Mesenchymal stem cell (in vitro differentiated cells and primary cell): ENCODE measurements at regions not wholly inside any gene's neighbourhood (a gene's known extent, or its start where the extent isn't known, plus 50 kb on each side); places are given as distances from the start of the nearest gene placed in this dataset.

Experiments
- DNase-seq: peaks from one replicate; pipeline ENCODE4 v3.0.0-alpha.2; 2013
- H2AFZ ChIP-seq: one replicate; pipeline ENCODE4 v1.6.1; 2013; ENCODE audit warnings: low read depth, mild to moderate bottlenecking, control low read depth, inconsistent platforms, low read length, moderate library complexity
- H2AK5ac ChIP-seq: 2 replicates; pipeline ENCODE4 v1.6.1; 2013; ENCODE audit warnings: low read length, moderate library complexity, mild to moderate bottlenecking, inconsistent platforms; ENCODE audit not compliant: severe bottlenecking
- H2BK120ac ChIP-seq: one replicate; pipeline ENCODE4 v1.6.1; 2013; ENCODE audit warnings: low read depth, mild to moderate bottlenecking, inconsistent platforms, low read length, moderate library complexity
- H2BK12ac ChIP-seq, 2 experiments: one replicate each; pipeline ENCODE4 v1.6.1; 2013; ENCODE audit warnings: inconsistent platforms in 2 of 2, low read length in 2 of 2, mild to moderate bottlenecking in 2 of 2, moderate library complexity in 2 of 2, control low read depth in 1 of 2
- H2BK15ac ChIP-seq: one replicate; pipeline ENCODE4 v1.6.1; 2013; ENCODE audit warnings: mild to moderate bottlenecking, low read depth, inconsistent platforms; ENCODE audit not compliant: poor library complexity, severe bottlenecking
- H2BK5ac ChIP-seq: 2 replicates; pipeline ENCODE4 v1.6.1; 2013; ENCODE audit warnings: low read depth, mild to moderate bottlenecking, low read length, control low read depth, inconsistent platforms; ENCODE audit not compliant: poor library complexity, severe bottlenecking
- H3K14ac ChIP-seq, 2 experiments: one replicate each; pipeline ENCODE4 v1.6.1; 2013; ENCODE audit warnings: inconsistent platforms in 2 of 2, low read length in 2 of 2, control low read depth in 1 of 2, mild to moderate bottlenecking in 1 of 2, moderate library complexity in 1 of 2
- H3K18ac ChIP-seq, 2 experiments: one replicate each; pipeline ENCODE4 v1.6.1; 2013; ENCODE audit warnings: inconsistent platforms in 2 of 2, low read length in 2 of 2, control low read depth in 1 of 2, low read depth in 1 of 2, mild to moderate bottlenecking in 1 of 2
- H3K23ac ChIP-seq, 2 experiments: one replicate each; pipeline ENCODE4 v1.6.1; 2013; ENCODE audit warnings: inconsistent platforms in 2 of 2, low read length in 2 of 2, mild to moderate bottlenecking in 2 of 2, moderate library complexity in 2 of 2, control low read depth in 1 of 2
- H3K27ac ChIP-seq: 2 replicates; pipeline ENCODE4 v1.5.1; 2013; ENCODE audit warnings: mild to moderate bottlenecking, moderate library complexity, low read length, control low read depth, inconsistent platforms; ENCODE audit not compliant: poor library complexity, severe bottlenecking
- H3K27me3 ChIP-seq, 2 experiments: 2 replicates each; pipeline versions ENCODE4 v1.6.1 to v1.7.0; 2013; ENCODE audit warnings: low read length in 2 of 2, mild to moderate bottlenecking in 2 of 2, moderate library complexity in 2 of 2, control low read depth in 1 of 2, inconsistent platforms in 1 of 2; ENCODE audit not compliant: control insufficient read depth in 1 of 2, insufficient read depth in 1 of 2
- H3K36me3 ChIP-seq, 2 experiments: 2 replicates each; pipeline versions ENCODE4 v1.6.1 to v1.7.0; 2013; ENCODE audit warnings: low read length in 2 of 2, control low read depth in 1 of 2, inconsistent platforms in 1 of 2, low read depth in 1 of 2, mild to moderate bottlenecking in 1 of 2; ENCODE audit not compliant: insufficient read depth in 2 of 2, control insufficient read depth in 1 of 2
- H3K4ac ChIP-seq, 2 experiments: one replicate each; pipeline ENCODE4 v1.6.1; 2013; ENCODE audit warnings: inconsistent platforms in 2 of 2, low read length in 2 of 2, mild to moderate bottlenecking in 2 of 2, moderate library complexity in 2 of 2, control low read depth in 1 of 2, low read depth in 1 of 2
- H3K4me1 ChIP-seq: 2 replicates; pipeline ENCODE4 v1.6.1; 2013; ENCODE audit warnings: low read depth, low read length, control low read depth; ENCODE audit not compliant: control insufficient read depth, insufficient read depth
- H3K4me2 ChIP-seq: 2 replicates; pipeline ENCODE4 v1.6.1; 2013; ENCODE audit warnings: low read length, mild to moderate bottlenecking, inconsistent platforms; ENCODE audit not compliant: poor library complexity, severe bottlenecking
- H3K4me3 ChIP-seq, 2 experiments: 2 replicates each; pipeline versions ENCODE4 v1.5.1 to v1.7.0; 2013; ENCODE audit warnings: low read length in 2 of 2, mild to moderate bottlenecking in 2 of 2, control low read depth in 1 of 2, low read depth in 1 of 2; ENCODE audit not compliant: insufficient read depth in 1 of 2
- H3K79me1 ChIP-seq: replicated peaks from 2 replicates; pipeline ENCODE4 v1.6.1; 2013; ENCODE audit warnings: mild to moderate bottlenecking, control low read depth, low read length, inconsistent platforms; ENCODE audit not compliant: poor library complexity, severe bottlenecking
- H3K9ac ChIP-seq: 2 replicates; pipeline ENCODE4 v1.7.0; 2013; ENCODE audit warnings: mild to moderate bottlenecking, low read length, moderate library complexity
- H3K9me3 ChIP-seq: 2 replicates; pipeline ENCODE4 v1.7.0; 2013; ENCODE audit warnings: mild to moderate bottlenecking, low read length; ENCODE audit not compliant: control insufficient read depth
- H4K8ac ChIP-seq: one replicate; pipeline ENCODE4 v1.6.1; 2013; ENCODE audit warnings: inconsistent platforms, mild to moderate bottlenecking, low read length, moderate library complexity
- H4K91ac ChIP-seq: one replicate; pipeline ENCODE4 v1.6.1; 2013; ENCODE audit warnings: mild to moderate bottlenecking, low read length, inconsistent platforms
- WGBS: methylation state at CpG from one replicate; pipeline ENCODE4 v1.1.7; 2013; ENCODE audit warnings: mixed read lengths; 5-methylcytosine and 5-hydroxymethylcytosine counted together

GRCh38 chr22:49321477-49322055, 506.1 kb downstream of the BRD1 start:
- Histone ChIP-seq H3K9me3 (peaks cover 2% of the 10 kb centered on the region), H3K4me1 (no peaks in the 10 kb centered on the region), H4K8ac (no peak overlapping the region), H3K36me3 (no peaks in the 10 kb centered on the region), H2AK5ac (no peak overlapping the region), H2BK12ac (no peak overlapping the region), H3K4me3 (no peak overlapping the region), H2AFZ (no peak overlapping the region), H3K18ac (no peak overlapping the region), H4K91ac (no peak overlapping the region), H2BK5ac (no peak overlapping the region), H3K4ac (no peak overlapping the region), H2BK120ac (no peak overlapping the region), H3K27ac (no peak overlapping the region), H2BK15ac (peak overlapping the region; percentile 6), H3K27me3 (peaks cover 0 to 3% of the 10 kb centered on the region in 2 experiments), H3K14ac (no peak overlapping the region), H3K23ac (no peak overlapping the region), H3K9ac (no peak overlapping the region), H3K79me1 (no peaks in the 10 kb centered on the region), H3K4me2 (no peak overlapping the region)
- 84% methylated on average over 33 of the region's 33 CpGs for WGBS
- DNase-seq = no peak

DNA sequence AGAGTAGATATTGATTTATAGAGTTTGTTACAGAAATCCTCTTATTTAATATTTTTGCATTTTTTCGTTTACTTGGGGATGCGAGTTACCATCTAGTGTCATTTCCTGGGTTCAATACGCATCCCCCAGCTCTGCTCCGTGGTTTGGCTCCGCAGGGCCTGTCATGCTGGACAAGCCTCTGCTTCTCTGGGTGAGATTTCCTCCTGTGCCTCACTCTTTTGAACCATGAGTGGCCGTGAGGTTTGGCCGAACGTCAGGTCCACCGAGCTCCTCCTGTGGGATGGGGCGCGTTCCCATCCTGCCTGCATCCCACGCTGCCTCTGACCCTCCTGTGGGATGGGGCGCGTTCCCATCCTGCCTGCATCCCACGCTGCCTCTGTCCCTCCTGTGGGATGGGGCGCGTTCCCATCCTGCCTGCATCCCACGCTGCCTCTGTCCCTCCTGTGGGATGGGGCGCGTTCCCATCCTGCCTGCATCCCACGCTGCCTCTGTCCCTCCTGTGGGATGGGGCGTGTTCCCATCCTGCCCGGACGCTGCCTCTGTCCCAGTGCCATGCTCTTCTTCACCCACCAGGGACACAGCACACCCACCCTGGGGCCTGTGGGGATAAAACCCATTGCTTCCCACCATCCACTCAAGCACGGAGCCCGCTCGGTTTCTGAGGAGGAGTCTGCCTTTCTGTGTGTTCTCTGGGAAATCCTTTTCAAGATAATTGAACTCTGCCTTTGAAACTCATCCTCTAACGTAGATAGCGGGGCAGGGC, 506.8 kb downstream of the BRD1 start:
- no peaks in the 10 kb centered on the region for H3K36me3 ChIP-seq
- H3K9me3 ChIP-seq = no peaks in the 10 kb centered on the region
- H3K4me2 ChIP-seq = no peak overlapping the region
- no peak overlapping the region for H2AFZ ChIP-seq
- DNase-seq = no peak
- no peak overlapping the region for H3K4me3 ChIP-seq
- no peak overlapping the region for H3K4ac ChIP-seq
- no peak overlapping the region for H3K9ac ChIP-seq
- peaks cover 0 to 3% of the 10 kb centered on the region in 2 experiments for H3K27me3 ChIP-seq
- no peak overlapping the region for H2BK12ac ChIP-seq
- no peak overlapping the region for H3K18ac ChIP-seq
- no peak overlapping the region for H3K14ac ChIP-seq
- H2AK5ac ChIP-seq = no peak overlapping the region
- no peaks in the 10 kb centered on the region for H3K79me1 ChIP-seq
- 90% methylated on average over 27 of the region's 29 CpGs for WGBS
- no peak overlapping the region for H2BK15ac ChIP-seq
- H3K23ac ChIP-seq = no peak overlapping the region
- no peak overlapping the region for H2BK120ac ChIP-seq
- H3K4me1 ChIP-seq = no peaks in the 10 kb centered on the region
- H3K27ac ChIP-seq = no peak overlapping the region
- no peak overlapping the region for H2BK5ac ChIP-seq
- no peak overlapping the region for H4K8ac ChIP-seq
- H4K91ac ChIP-seq = no peak overlapping the region

DNA sequence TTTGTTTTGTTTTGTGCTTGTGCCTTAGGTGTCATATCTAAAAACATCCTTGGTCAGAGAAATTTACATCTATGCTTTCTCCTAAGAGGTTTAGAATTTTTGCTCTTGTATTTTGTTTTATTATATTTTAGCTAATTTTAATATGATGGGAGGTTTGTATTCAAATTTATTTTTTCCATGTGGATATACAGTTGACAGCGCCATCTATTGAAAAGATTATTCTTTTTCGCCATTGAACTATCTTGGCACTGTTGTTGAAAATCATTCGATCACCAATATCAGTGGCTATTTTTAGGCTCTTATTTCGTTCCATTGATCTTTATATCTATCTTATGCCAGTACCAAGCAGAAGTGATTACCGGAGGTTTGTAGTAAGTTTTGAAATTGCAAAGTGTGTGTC, 510.3 kb downstream of the BRD1 start:
- Histone ChIP-seq H3K14ac (no peak overlapping the region), H3K4me3 (no peak overlapping the region), H3K18ac (no peak overlapping the region), H2BK5ac (no peak overlapping the region), H3K4me2 (no peak overlapping the region), H3K36me3 (no peaks in the 10 kb centered on the region), H3K23ac (no peak overlapping the region), H3K9ac (no peak overlapping the region), H3K9me3 (no peaks in the 10 kb centered on the region), H3K79me1 (no peaks in the 10 kb centered on the region), H3K27me3 (peaks cover 0 to 5% of the 10 kb centered on the region in 2 experiments), H4K91ac (no peak overlapping the region), H2BK12ac (no peak overlapping the region), H2AK5ac (no peak overlapping the region), H3K4me1 (no peaks in the 10 kb centered on the region), H3K27ac (no peak overlapping the region), H2BK120ac (no peak overlapping the region), H2BK15ac (no peak overlapping the region), H2AFZ (no peak overlapping the region), H4K8ac (no peak overlapping the region), H3K4ac (no peak overlapping the region)
- 77% methylated on average over 3 of the region's 5 CpGs for WGBS
- DNase-seq = no peak

GRCh38 chr22:49312601-49313000, 515.1 kb downstream of the BRD1 start:
- no peaks in the 10 kb centered on the region for H3K36me3 ChIP-seq
- H3K4me2 ChIP-seq = no peak overlapping the region
- no peak overlapping the region for H2AK5ac ChIP-seq
- H2BK120ac ChIP-seq = no peak overlapping the region
- H3K4me3 ChIP-seq = no peak overlapping the region
- no peak overlapping the region for H2BK12ac ChIP-seq
- WGBS = 60% methylated on average over 2 of the region's 2 CpGs
- H2BK15ac ChIP-seq = no peak overlapping the region
- no peak overlapping the region for H4K91ac ChIP-seq
- H3K9ac ChIP-seq = no peak overlapping the region
- H3K27me3 ChIP-seq = peaks cover 0 to 17% of the 10 kb centered on the region in 2 experiments
- no peak overlapping the region for H3K14ac ChIP-seq
- no peak overlapping the region for H2AFZ ChIP-seq
- H3K9me3 ChIP-seq = no peaks in the 10 kb centered on the region
- H3K79me1 ChIP-seq = no peaks in the 10 kb centered on the region
- no peak for DNase-seq
- H3K23ac ChIP-seq = no peak overlapping the region
- no peak overlapping the region for H3K18ac ChIP-seq
- no peak overlapping the region for H4K8ac ChIP-seq
- no peak overlapping the region for H3K4ac ChIP-seq
- no peak overlapping the region for H3K27ac ChIP-seq
- H2BK5ac ChIP-seq = no peak overlapping the region
- H3K4me1 ChIP-seq = no peaks in the 10 kb centered on the region
